ENCODE measurements at regions not wholly inside any gene's neighbourhood (a gene's known extent, or its start where the extent isn't known, plus 50 kb on each side); places are given as distances from the start of the nearest gene placed in this dataset.
"Not testable (repeated sequence)": the region's sequence is repeated elsewhere in the genome, so short reads cannot be mapped to it uniquely, and the experiment has no call there.

- DNase-seq (ENCODE audit: low read depth) = no peak
- H3K4me3 ChIP-seq (replicated peaks; ENCODE audit: low read depth, low read length) = no peak overlapping the region
- TF ChIP-seq, protein P1, sequence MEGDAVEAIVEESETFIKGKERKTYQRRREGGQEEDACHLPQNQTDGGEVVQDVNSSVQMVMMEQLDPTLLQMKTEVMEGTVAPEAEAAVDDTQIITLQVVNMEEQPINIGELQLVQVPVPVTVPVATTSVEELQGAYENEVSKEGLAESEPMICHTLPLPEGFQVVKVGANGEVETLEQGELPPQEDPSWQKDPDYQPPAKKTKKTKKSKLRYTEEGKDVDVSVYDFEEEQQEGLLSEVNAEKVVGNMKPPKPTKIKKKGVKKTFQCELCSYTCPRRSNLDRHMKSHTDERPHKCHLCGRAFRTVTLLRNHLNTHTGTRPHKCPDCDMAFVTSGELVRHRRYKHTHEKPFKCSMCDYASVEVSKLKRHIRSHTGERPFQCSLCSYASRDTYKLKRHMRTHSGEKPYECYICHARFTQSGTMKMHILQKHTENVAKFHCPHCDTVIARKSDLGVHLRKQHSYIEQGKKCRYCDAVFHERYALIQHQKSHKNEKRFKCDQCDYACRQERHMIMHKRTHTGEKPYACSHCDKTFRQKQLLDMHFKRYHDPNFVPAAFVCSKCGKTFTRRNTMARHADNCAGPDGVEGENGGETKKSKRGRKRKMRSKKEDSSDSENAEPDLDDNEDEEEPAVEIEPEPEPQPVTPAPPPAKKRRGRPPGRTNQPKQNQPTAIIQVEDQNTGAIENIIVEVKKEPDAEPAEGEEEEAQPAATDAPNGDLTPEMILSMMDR (IDR thresholded peaks at IDR 0.05; ENCODE audit: low read length, missing control alignments) = no peak
Observed at GRCh38 chr2:186966015-186966414, 117.0 kb upstream of the ZSWIM2 start.

- TF ChIP-seq, protein P1 (IDR thresholded peaks at IDR 0.05; ENCODE audit: low read length, missing control alignments) = no peak
- DNase-seq (ENCODE audit: low read depth) = no peak
- no peak overlapping the region for H3K4me3 ChIP-seq (replicated peaks; ENCODE audit: low read depth, low read length)
Observed at GRCh38 chr2:186962085-186962747, 113.2 kb upstream of the ZSWIM2 start.

DNA sequence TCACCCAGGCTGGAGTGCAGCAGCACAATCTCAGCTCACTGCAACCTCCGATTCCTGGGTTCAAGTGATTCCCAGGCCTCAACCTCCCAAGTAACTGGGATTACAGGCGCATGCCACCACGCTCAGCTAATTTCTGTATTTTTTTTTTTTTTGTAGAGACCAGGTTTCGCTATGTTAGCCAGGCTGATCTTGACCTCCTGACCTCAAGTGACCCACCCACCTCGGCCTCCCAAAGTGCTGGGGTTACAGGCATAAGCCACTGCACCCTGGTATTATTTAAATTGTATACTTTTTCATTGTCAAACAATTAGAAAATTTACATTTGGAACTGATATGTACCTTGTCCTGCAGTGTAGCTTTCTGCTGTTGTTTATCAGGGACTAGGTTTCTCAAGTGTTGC is 111.3 kb upstream of the ZSWIM2 start:
- DNase-seq (ENCODE audit: low read depth); H3K4me3 ChIP-seq (replicated peaks; ENCODE audit: low read depth, low read length): not testable (repeated sequence)

DNA sequence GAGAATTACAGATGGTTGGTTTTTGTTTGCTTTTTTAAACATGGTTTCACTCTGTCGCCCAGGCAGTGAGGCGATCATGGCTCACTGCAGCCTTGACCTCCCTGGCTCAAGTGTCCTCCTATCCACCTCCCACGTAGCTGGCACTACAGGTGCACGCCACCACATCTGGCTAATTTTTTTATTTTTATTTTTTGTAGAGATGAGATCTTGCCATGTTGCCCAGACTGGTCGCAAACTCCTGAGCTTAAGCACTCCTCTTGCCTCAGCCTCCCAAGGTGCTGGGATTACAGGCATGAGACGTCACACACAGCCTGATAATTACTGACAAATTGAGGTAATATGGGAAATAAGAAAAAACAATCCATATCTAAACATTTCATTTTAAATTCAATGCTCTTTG is 110.5 kb upstream of the ZSWIM2 start:
- no peak for DNase-seq (ENCODE audit: low read depth)
- H3K4me3 ChIP-seq (replicated peaks; ENCODE audit: low read depth, low read length) = no peak overlapping the region
- TF ChIP-seq, protein P1 (IDR thresholded peaks at IDR 0.05; ENCODE audit: low read length, missing control alignments) = no peak

GRCh38 chr2:186950694-186951093 is 101.7 kb upstream of the ZSWIM2 start:
- H3K4me3 ChIP-seq (replicated peaks; ENCODE audit: low read depth, low read length) = no peak overlapping the region
- no peak for DNase-seq (ENCODE audit: low read depth)
- TF ChIP-seq, protein P1 (IDR thresholded peaks at IDR 0.05; ENCODE audit: low read length, missing control alignments) = no peak

DNA sequence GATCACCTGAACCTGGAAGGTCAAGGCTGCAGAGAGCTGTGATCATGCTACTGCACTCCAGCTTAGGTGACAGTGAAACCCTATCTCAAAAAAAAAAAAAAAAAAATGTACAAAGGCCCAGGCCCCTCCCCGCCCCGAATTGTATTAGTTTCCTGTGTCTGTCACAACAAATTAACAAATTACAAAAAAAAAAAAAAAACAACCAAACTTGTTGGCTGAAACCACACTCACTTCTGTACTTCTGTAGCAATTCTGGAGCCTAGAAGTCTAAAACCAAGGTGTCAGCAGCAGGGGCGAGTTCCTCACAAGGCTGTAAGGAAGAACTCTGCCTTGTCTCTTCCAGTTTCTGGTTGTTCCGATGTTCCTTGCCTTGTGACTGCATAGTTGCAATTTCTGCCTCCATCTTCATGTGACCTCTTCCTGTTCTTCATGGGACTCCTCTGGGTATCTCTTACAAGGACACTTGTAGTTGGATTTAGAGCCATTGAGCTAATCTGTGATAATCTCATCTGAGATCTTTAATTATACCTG is 100.8 kb upstream of the ZSWIM2 start:
- no peak for DNase-seq (ENCODE audit: low read depth)
- H3K4me3 ChIP-seq (replicated peaks; ENCODE audit: low read depth, low read length) = no peak overlapping the region
- TF ChIP-seq, protein P1 (IDR thresholded peaks at IDR 0.05; ENCODE audit: low read length, missing control alignments) = no peak

GRCh38 chr2:186947516-186947915 is 98.5 kb upstream of the ZSWIM2 start:
- no peak for DNase-seq (ENCODE audit: low read depth)
- no peak overlapping the region for H3K4me3 ChIP-seq (replicated peaks; ENCODE audit: low read depth, low read length)
- TF ChIP-seq, protein P1 (IDR thresholded peaks at IDR 0.05; ENCODE audit: low read length, missing control alignments) = no peak

Data from fibroblast of pulmonary artery (primary cell).